ENCODE measurements at regions not wholly inside any gene's neighbourhood (a gene's known extent, or its start where the extent isn't known, plus 50 kb on each side); places are given as distances from the start of the nearest gene placed in this dataset.

DNA sequence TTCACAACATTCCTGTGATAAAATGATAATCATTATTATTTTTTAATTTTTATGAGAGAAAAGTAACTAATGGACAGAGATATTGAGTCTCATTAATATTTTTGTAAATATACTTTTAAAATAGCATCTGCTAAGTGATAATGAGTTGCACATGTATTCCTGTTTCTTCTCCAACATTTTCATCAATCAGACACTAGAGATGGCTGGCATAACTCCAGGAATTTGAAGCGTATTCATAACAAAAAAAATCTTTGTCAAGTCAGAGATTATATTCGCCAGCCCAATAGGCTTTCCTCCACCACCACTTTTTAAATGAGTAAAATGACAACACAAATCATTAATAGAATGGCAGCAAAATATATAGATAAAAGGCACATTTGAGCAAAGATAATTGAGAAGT, 524.0 kb upstream of the KCND2 start:
- TF ChIP-seq, protein P1, sequence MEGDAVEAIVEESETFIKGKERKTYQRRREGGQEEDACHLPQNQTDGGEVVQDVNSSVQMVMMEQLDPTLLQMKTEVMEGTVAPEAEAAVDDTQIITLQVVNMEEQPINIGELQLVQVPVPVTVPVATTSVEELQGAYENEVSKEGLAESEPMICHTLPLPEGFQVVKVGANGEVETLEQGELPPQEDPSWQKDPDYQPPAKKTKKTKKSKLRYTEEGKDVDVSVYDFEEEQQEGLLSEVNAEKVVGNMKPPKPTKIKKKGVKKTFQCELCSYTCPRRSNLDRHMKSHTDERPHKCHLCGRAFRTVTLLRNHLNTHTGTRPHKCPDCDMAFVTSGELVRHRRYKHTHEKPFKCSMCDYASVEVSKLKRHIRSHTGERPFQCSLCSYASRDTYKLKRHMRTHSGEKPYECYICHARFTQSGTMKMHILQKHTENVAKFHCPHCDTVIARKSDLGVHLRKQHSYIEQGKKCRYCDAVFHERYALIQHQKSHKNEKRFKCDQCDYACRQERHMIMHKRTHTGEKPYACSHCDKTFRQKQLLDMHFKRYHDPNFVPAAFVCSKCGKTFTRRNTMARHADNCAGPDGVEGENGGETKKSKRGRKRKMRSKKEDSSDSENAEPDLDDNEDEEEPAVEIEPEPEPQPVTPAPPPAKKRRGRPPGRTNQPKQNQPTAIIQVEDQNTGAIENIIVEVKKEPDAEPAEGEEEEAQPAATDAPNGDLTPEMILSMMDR (IDR thresholded peaks at IDR 0.05; ENCODE audit: insufficient read depth, low read depth, low read length), result no peak
- TF ChIP-seq EZH2 (IDR thresholded peaks at IDR 0.05; ENCODE audit: insufficient read depth, low read length), result no peak

All from astrocyte (in vitro differentiated cells and primary cell).